Suprapubic skin (tissue), 4 donors: ENCODE measurements at regions not wholly inside any gene's neighbourhood (a gene's known extent, or its start where the extent isn't known, plus 50 kb on each side); places are given as distances from the start of the nearest gene placed in this dataset.

ENCODE experiments used
- DNase-seq, 2 donors: peaks; one replicate each; pipeline ENCODE4 v3.0.0-alpha.2; 2019; ENCODE audit warnings: low spot score in 2 of 2
- H3K27ac ChIP-seq: fragments of 200-600 bp; sonication (generic); one replicate; pipeline ENCODE4 v1.5.1; 2019
- H3K27me3 ChIP-seq: fragments of 200-600 bp; sonication (generic); one replicate; pipeline ENCODE4 v1.5.1; 2019
- H3K36me3 ChIP-seq: fragments of 200-600 bp; sonication (generic); one replicate; pipeline ENCODE4 v1.5.1; 2019
- H3K4me1 ChIP-seq: fragments of 200-600 bp; sonication (generic); one replicate; pipeline ENCODE4 v1.5.1; 2019
- H3K4me3 ChIP-seq: fragments of 200-600 bp; sonication (generic); one replicate; pipeline ENCODE4 v1.5.1; 2019; ENCODE audit warnings: mild to moderate bottlenecking
- H3K9me3 ChIP-seq: fragments of 200-600 bp; sonication (generic); one replicate; pipeline ENCODE4 v1.5.1; 2019
- CTCF ChIP-seq, 2 donors: fragments of 200-600 bp in 1 of 2; fragments of 450-650 bp in 1 of 2; sonication (generic) in 1 of 2; IDR thresholded peaks; one replicate each; pipeline ENCODE4 v1.5.1; 2016 to 2019; ENCODE audit warnings: antibody characterized with exemption in 2 of 2, mild to moderate bottlenecking in 1 of 2, moderate library complexity in 1 of 2
- EP300 ChIP-seq: sonication (generic); formaldehyde crosslinking; IDR thresholded peaks from one replicate; pipeline ENCODE4 v1.6.1; 2017; ENCODE audit warnings: antibody characterized with exemption
- POLR2A ChIP-seq, 2 donors: fragments of 450-650 bp; IDR thresholded peaks; one replicate each; pipeline ENCODE4 v1.6.1; 2017; ENCODE audit warnings: antibody characterized with exemption in 2 of 2, mild to moderate bottlenecking in 2 of 2, moderate library complexity in 2 of 2
- POLR2AphosphoS5 ChIP-seq, 3 donors: sonication (generic); formaldehyde crosslinking; IDR thresholded peaks; one replicate each; pipeline ENCODE4 v1.6.1; 2017; ENCODE audit warnings: antibody characterized with exemption in 3 of 3
- WGBS: methylation state at CpG from one replicate; pipeline ENCODE4 v1.1.5; 2018; 5-methylcytosine and 5-hydroxymethylcytosine counted together

GRCh38 chr4:11009281-11009680 lies 324.7 kb upstream of the CLNK start:
- Histone ChIP-seq H3K4me1 (no peaks in the 10 kb centered on the region), H3K9me3 (no peaks in the 10 kb centered on the region), H3K4me3 (no peak overlapping the region), H3K27ac (no peak overlapping the region), H3K36me3 (no peaks in the 10 kb centered on the region), H3K27me3 (no peaks in the 10 kb centered on the region)
- no peak for TF ChIP-seq EP300
- no peak for TF ChIP-seq POLR2A (IDR thresholded peaks at IDR 0.05)
- no peak for TF ChIP-seq POLR2AphosphoS5 (IDR thresholded peaks at IDR 0.05)
- no peak for TF ChIP-seq CTCF (IDR thresholded peaks at IDR 0.05)
- DNase-seq: no peak
- 55% methylated on average over 1 of the region's 1 CpG for WGBS

- 75% methylated on average over 4 of the region's 4 CpGs for WGBS
- Histone ChIP-seq H3K27me3 (no peaks in the 10 kb centered on the region), H3K4me3 (no peak overlapping the region), H3K36me3 (no peaks in the 10 kb centered on the region), H3K27ac (no peak overlapping the region), H3K9me3 (no peaks in the 10 kb centered on the region), H3K4me1 (no peaks in the 10 kb centered on the region)
- DNase-seq: no peak
- TF ChIP-seq POLR2AphosphoS5 (IDR thresholded peaks at IDR 0.05) (no peak), CTCF (IDR thresholded peaks at IDR 0.05) (no peak), POLR2A (IDR thresholded peaks at IDR 0.05) (no peak), EP300 (no peak)
Observed at GRCh38 chr4:11005300-11005699, 320.7 kb upstream of the CLNK start.

DNA sequence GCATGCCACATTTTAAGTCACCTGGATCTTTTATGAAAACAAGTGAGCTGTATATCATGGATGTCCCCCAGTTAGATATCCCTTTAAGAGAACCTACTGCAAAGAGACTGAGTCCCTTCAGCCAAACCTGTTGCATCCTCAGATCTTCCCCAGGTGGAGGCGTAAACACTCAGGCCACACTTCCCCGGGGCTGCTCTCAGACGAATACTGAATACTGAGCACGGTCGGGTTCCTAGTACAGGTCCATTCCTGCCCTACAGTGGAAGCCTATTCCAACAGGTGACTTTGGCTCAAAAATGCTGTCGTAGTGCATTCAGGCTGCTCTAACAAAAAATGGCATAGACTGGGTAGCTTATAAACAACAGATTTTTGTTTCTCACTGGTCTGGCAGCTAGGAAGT lies 320.2 kb upstream of the CLNK start:
- H3K27me3 ChIP-seq: no peaks in the 10 kb centered on the region
- no peak overlapping the region for H3K4me3 ChIP-seq
- H3K36me3 ChIP-seq: no peaks in the 10 kb centered on the region
- H3K27ac ChIP-seq: no peak overlapping the region
- DNase-seq: no peak
- TF ChIP-seq CTCF (IDR thresholded peaks at IDR 0.05) (no peak), POLR2A (IDR thresholded peaks at IDR 0.05) (no peak), EP300 (no peak), POLR2AphosphoS5 (IDR thresholded peaks at IDR 0.05) (no peak)
- 48% methylated on average over 6 of the region's 6 CpGs for WGBS
- H3K9me3 ChIP-seq: no peaks in the 10 kb centered on the region
- no peaks in the 10 kb centered on the region for H3K4me1 ChIP-seq

GRCh38 chr4:11002961-11003360 lies 318.4 kb upstream of the CLNK start:
- DNase-seq: no peak
- TF ChIP-seq POLR2AphosphoS5 (IDR thresholded peaks at IDR 0.05): no peak
- no peak for TF ChIP-seq POLR2A (IDR thresholded peaks at IDR 0.05)
- TF ChIP-seq CTCF (IDR thresholded peaks at IDR 0.05): no peak
- no peak for TF ChIP-seq EP300
- H3K27ac ChIP-seq: no peak overlapping the region
- no peaks in the 10 kb centered on the region for H3K27me3 ChIP-seq
- H3K4me1 ChIP-seq: no peaks in the 10 kb centered on the region
- H3K4me3 ChIP-seq: no peak overlapping the region
- no peaks in the 10 kb centered on the region for H3K36me3 ChIP-seq
- no peaks in the 10 kb centered on the region for H3K9me3 ChIP-seq
- 78% methylated on average over 2 of the region's 2 CpGs for WGBS

GRCh38 chr4:10998846-10999245 lies 314.3 kb upstream of the CLNK start:
- no peak overlapping the region for H3K27ac ChIP-seq
- H3K4me3 ChIP-seq: no peak overlapping the region
- WGBS: 57% methylated on average over 1 of the region's 1 CpG
- H3K9me3 ChIP-seq: no peaks in the 10 kb centered on the region
- H3K27me3 ChIP-seq: no peaks in the 10 kb centered on the region
- H3K36me3 ChIP-seq: no peaks in the 10 kb centered on the region
- no peak for TF ChIP-seq CTCF (IDR thresholded peaks at IDR 0.05)
- no peak for TF ChIP-seq EP300
- TF ChIP-seq POLR2AphosphoS5 (IDR thresholded peaks at IDR 0.05): no peak
- no peak for TF ChIP-seq POLR2A (IDR thresholded peaks at IDR 0.05)
- H3K4me1 ChIP-seq: no peaks in the 10 kb centered on the region
- no peak for DNase-seq
